ENCODE measurements at regions not wholly inside any gene's neighbourhood (a gene's known extent, or its start where the extent isn't known, plus 50 kb on each side); places are given as distances from the start of the nearest gene placed in this dataset.
A peak's percentile ranks its signal among the peaks of the same experiment; 100 is the strongest.
"Not testable (repeated sequence)": the region's sequence is repeated elsewhere in the genome, so short reads cannot be mapped to it uniquely, and the experiment has no call there.

DNA sequence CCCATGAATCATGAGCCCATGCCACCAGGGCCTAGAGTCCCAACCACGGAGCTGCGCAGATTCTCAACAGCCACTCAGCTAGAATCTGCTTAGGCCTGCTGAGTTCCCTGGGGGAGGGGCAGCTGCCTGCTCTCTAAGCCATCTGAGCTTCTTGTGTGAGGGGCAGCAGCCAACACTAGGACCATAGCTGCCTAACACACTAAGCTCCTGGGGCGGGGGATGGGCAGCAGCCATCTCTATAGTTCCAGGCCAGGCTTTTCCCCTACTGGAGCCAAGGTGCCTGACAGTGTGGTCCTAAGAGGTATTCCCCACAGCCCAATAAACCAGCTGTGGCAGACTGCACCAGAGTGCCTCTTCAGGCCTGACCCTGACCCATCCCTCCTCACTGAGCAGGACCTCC lies 255.9 kb upstream of the ACO1 start:
- no peak for TF ChIP-seq CTCF (IDR thresholded peaks at IDR 0.05)
- no peaks in the 10 kb centered on the region for H3K27me3 ChIP-seq
- no peak for DNase-seq

DNA sequence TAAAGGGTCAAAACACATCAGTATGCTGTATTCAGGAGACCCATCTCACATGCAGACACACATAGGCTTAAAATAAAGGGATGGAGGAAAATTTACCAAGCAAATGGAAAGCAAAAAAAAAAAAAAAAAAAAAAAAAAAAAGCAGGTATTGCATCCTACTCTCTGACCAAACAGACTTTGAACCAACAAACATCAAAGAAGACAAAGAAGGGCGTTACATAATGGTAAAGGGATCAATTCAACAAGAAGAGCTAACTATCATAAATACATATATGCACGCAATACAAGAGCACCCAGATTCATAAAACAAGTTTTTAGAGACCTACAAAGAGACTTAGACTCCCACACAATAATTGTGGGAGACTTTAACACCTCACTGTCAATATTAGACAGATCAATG lies 253.7 kb upstream of the ACO1 start:
- H3K4me3 ChIP-seq; H3K9me3 ChIP-seq; H3K4me1 ChIP-seq; H3K36me3 ChIP-seq; H3K27me3 ChIP-seq; intact Hi-C loops (cut with DNase I); DNase-seq; H3K27ac ChIP-seq; ATAC-seq: not testable (repeated sequence)

More for the DNA sequence above, 255.9 kb upstream of the ACO1 start:
- H3K27ac ChIP-seq = no peak overlapping the region
- H3K36me3 ChIP-seq = no peaks in the 10 kb centered on the region
- no peaks in the 10 kb centered on the region for H3K9me3 ChIP-seq
- intact Hi-C loops (cut with DNase I) = no loop called here
- ATAC-seq = peak; percentile 13
- H3K4me3 ChIP-seq = no peak overlapping the region
- no peaks in the 10 kb centered on the region for H3K4me1 ChIP-seq

GRCh38 chr9:32136700-32137339 lies 247.6 kb upstream of the ACO1 start:
- intact Hi-C loops (cut with DNase I) = no loop called here
- Histone ChIP-seq H3K27me3 (no peaks in the 10 kb centered on the region), H3K4me3 (no peak overlapping the region), H3K36me3 (no peaks in the 10 kb centered on the region), H3K27ac (no peak overlapping the region), H3K4me1 (no peaks in the 10 kb centered on the region), H3K9me3 (no peaks in the 10 kb centered on the region)
- no peak for TF ChIP-seq CTCF (IDR thresholded peaks at IDR 0.05)
- DNase-seq (no peak), ATAC-seq (no peak)

- ATAC-seq (no peak), DNase-seq (no peak)
- no peak overlapping the region for H3K27ac ChIP-seq
- no peak overlapping the region for H3K4me3 ChIP-seq
- no peak for TF ChIP-seq CTCF (IDR thresholded peaks at IDR 0.05)
- intact Hi-C loops (cut with DNase I) = no loop called here
- H3K27me3 ChIP-seq = no peaks in the 10 kb centered on the region
- no peaks in the 10 kb centered on the region for H3K36me3 ChIP-seq
- no peaks in the 10 kb centered on the region for H3K9me3 ChIP-seq
- no peaks in the 10 kb centered on the region for H3K4me1 ChIP-seq
These were observed 242.4 kb upstream of the ACO1 start for GRCh38 chr9:32142074-32142473.

- H3K9me3 ChIP-seq; H3K36me3 ChIP-seq; DNase-seq; H3K4me3 ChIP-seq; intact Hi-C loops (cut with DNase I); H3K27me3 ChIP-seq; H3K4me1 ChIP-seq; ATAC-seq; H3K27ac ChIP-seq: not testable (repeated sequence)
- peak; percentile 21 for TF ChIP-seq CTCF (IDR thresholded peaks at IDR 0.05)
These were observed 235.9 kb upstream of the ACO1 start for GRCh38 chr9:32148553-32148952.

- ATAC-seq = no peak
- no peak overlapping the region for H3K4me3 ChIP-seq
- H3K27me3 ChIP-seq = no peaks in the 10 kb centered on the region
- TF ChIP-seq CTCF (IDR thresholded peaks at IDR 0.05) = no peak
- H3K9me3 ChIP-seq = no peaks in the 10 kb centered on the region
- H3K36me3 ChIP-seq = no peaks in the 10 kb centered on the region
- no peaks in the 10 kb centered on the region for H3K4me1 ChIP-seq
- no peak for DNase-seq
- no peak overlapping the region for H3K27ac ChIP-seq
- intact Hi-C loops (cut with DNase I) = no loop called here
These were observed 223.2 kb upstream of the ACO1 start for GRCh38 chr9:32161209-32161608.
